Frontal cortex (tissue), 3 donors: ENCODE measurements at regions not wholly inside any gene's neighbourhood (a gene's known extent, or its start where the extent isn't known, plus 50 kb on each side); places are given as distances from the start of the nearest gene placed in this dataset.
"Not testable (repeated sequence)": the region's sequence is repeated elsewhere in the genome, so short reads cannot be mapped to it uniquely, and the experiment has no call there.

ENCODE experiments used
- DNase-seq, 2 donors: peaks; one replicate each; pipeline ENCODE4 v3.0.0; 2012; ENCODE audit warnings: low spot score in 2 of 2
- FAIRE-seq: peaks from 2 replicates; lab custom pipeline; 2012; peaks lifted over from hg19 to GRCh38; lab: Jason Lieb, UNC
- donor health status: control.
- donor health status: control.
- donor health status: control.

DNA sequence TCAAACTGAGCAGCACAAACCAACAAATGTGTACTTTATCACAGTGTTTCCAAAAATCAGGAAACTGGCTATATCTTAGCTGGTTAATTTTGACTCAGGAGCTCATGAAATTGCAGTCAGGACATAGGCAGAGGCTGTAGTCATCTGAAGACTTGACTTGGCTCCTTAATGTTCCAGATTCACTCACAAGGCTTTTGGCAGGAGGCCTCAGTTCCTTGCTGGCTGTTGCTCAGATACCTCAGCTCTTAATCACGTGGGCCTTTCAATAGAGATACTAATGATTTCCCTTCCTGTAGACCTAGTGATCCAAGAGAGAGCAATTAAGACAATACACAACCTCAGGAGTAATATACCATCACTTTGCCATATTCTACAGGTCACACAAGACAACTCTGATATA, 537.7 kb downstream of the BRINP3 start:
- FAIRE-seq (no peak), DNase-seq (no peak)

DNA sequence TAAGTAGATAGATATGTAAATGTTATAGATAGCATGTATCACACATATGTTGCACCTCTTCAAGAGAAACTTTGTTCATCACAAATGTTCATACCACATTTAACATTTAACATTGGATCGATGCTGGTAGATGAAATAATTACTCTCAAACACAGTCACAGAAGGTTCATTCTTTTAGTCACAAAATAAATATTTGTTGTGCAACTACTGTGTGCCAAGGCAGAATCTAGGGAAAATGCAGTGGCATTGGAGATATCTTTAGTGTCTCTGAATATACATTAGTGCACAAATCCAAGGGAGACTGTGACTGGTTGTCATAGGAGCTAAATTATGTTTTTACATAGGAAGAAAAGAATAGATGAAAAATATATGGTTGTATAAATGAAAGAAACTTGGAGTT, 535.7 kb downstream of the BRINP3 start:
- FAIRE-seq (no peak), DNase-seq (no peak)

DNA sequence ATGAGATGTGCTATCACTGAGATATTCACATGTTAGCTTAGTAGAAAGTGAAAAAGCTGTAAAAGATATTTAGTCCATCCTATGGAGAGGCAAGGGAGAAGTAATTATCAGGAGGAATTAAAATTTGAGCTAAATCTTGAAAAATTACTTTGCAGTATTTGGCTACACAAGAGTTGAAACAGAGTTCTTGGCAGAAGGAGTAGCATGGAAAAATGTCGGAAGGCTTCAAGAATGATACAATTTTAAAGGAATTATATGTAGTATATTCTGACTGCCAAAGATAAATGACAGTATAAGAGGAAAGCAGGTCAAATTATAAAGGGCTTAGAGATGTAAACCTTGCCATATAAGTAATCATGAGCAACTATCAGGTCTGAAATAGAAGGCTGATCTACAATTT, 518.9 kb downstream of the BRINP3 start:
- DNase-seq (no peak), FAIRE-seq (no peak)

DNA sequence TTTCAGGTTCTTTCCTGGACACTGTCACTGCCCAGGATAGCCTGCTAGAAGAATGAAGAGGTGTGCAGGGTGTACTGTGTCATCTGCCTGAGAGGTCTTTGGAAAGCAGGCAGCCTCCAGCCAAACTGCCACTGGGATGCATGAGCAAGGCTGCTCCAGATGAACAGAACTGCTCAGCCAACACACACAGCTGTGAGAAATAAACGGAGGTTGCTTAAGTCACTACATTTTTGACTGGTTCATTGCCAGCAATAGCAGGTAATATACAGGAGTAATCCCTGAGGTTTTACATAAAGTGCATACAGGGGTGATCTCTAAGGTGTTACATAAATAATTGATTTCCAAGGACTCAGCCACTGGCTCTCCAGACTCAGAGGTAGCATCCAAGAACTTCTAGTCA, 516.9 kb downstream of the BRINP3 start:
- FAIRE-seq (no peak), DNase-seq (no peak)

DNA sequence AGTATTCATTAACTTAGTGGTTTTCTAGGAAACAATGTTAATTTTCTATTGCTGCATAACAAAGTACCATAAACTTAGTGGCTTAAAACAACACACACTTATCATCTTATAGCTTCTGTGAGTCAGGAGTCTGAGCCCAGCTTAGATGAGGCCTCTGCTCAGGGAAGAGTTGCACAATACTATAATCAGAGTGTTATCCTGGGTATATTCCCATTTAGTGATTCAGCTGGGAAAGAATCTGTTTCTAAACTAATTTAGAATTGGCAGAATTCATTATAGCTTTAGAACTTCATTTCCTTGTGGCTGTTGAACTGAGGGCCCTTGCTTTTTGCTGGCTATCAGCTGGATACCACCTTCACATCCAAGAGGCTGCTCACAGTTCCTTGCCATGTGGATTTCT, 515.5 kb downstream of the BRINP3 start:
- DNase-seq: no peak
- no peak for FAIRE-seq

DNA sequence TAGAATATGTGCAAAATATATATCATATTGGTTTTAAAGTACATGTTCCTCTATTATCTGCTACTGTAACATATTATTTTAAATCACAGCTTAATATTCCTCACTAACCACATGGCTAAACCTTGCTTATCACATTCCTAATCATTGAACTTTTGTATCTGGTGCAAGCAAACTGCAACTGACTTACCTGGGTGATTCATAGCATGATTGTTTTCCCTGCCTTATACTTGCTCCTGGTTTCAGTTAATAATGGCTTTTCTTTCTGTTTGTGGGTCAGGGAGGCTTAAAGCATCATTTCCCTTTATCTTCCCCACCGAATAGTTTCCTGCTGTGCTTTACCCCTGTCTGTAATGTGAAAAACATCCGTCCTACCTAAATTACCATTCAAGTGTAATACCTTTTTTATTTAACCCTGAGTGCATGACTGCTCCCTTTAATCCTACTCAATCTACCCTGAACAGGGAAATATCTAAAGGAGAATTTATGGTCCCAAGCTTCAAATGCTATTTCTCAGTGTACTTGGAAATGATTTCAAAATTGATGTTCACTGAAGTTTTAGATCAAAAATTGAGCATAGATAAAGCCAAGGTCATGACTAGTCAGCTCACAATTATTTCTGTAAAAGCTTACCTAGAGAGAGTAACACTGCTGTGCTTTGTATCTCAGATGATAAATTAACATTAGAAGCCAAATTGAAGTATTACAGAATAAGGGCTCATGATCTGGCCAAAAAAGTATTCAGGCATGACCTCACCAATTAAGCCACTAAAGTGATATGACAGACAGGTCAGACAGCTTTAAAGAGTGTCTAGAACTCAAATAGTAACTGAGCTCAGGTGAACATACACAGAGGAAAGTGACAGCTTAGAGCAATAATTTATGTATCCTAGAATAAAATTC, 507.1 kb downstream of the BRINP3 start:
- no peak for FAIRE-seq
- no peak for DNase-seq

DNA sequence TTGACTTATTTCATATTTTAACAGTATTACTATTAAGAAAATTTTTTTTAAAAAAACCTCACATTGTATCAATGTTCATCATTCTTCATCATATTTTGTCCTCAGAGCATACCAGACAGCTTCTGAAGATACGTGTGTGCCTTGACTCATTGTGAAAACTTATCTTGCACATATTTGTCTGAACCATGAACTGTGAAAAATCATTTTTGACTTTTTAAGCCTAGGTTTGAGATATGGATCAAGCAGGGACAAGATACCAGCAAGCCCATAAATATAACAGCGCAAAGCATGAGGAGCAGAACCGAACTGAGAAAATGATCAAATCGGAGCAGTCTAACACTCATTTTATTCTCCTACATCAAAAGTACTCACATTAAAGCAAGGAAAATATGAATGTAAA, 506.0 kb downstream of the BRINP3 start:
- no peak for FAIRE-seq

DNA sequence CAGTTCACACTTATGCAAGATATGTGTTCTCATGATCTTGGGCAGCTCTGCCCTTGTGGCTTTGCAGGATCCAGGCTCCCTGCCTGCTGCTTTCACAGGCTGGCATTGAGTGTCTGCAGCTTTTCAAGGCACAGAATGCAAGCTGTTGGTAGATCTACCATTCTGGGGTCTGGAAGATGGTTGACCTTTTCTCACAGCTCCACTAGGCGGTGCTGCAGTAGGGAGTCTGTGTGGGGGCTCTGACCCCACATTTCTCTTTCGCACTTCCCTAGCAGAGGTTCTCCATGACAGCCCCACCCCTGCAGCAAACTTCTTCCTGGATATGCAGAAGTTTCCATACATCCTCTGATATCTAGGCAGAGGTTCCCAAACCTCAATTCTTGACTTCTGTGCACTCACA, 500.5 kb downstream of the BRINP3 start:
- DNase-seq: no peak
- no peak for FAIRE-seq

More for the DNA sequence above, 506.0 kb downstream of the BRINP3 start:
- DNase-seq: no peak

DNA sequence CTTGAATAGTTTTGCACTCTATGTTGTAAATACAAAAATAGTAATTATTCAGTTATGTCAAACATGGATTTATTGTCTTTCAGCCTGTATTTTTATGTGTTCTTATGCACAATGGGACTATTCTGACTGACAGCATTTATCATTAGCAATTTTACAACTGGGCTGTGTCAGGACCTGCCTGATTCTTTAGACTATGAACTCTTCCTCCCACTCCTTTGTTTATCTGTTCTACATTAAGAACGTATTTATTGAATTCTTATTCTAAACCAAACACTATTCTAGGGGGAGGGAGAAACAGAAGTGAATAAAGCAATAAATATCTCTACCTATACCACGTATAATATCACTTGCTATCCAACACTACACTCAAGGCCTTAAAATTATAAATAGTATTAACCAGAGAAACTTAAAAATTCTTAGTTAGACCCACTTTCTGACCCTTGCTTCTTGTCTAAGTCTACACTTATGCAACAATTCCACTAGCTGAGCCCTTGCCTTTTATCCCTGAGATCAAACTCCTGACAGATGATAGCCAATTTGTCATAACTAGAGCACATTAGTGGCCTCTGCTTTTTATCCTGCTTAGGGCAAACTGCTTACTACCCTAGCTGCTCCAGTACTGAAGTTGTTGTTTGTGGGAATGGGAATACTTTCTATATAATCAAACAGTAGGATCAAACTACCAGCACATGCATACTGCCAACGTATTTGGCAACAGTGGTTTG, 494.3 kb downstream of the BRINP3 start:
- DNase-seq: no peak
- no peak for FAIRE-seq

DNA sequence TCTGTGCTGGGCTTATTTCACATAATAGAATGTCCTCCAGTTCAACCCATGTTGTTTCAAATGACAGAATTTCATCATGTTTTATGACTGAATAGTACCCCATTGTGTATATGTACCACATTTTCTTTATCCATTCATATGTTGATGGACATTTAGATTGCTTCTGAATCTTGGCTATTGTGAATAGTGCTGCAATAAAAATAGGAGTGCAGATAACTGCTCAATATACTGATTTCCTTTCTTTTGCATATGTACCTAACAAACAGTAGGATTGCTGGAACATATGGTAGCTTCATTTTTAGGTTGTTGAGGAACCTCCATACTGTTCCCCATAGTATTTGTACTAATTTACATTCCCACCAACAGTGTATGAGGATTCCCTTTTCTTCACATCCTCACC, 491.1 kb downstream of the BRINP3 start:
- no peak for DNase-seq
- no peak for FAIRE-seq

DNA sequence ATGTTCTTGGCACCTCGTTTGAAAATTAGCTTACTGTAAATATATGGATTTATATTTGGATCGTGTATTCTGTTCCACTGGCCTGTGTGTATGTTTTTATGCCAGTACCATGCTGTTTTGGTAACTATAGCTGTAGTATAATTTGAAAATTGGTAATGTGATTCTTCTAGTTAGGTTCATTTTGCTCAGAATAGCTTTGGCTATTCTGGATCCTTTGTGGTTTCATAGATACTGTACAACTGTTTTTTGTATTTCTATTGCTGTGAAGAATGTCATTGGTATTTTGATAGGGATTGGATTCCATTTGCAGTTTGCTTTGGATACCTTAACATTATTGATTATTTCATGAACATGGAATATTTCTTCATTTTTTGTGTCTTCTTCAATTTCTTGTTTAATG, 490.2 kb downstream of the BRINP3 start:
- FAIRE-seq: no peak

DNA sequence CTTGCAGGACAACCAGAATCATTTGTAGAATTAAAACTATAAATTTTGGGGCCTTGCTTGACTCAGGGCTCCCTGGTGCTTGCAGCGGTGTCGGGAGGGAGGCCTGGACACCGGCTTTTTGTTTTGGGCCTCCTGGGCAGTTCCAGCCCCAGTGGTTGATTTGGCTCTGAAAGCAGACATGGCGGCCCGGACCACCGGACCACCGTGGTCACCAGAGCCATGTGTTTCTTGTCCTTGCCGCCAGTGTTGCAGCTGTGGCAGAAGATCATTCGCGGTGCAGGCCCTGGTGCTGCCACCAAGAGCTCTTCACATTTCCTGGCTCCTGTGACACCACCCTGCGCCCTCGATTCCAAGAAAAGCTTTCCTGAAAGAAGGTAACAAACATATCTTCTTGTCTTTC, 484.8 kb downstream of the BRINP3 start:
- FAIRE-seq (no peak), DNase-seq (no peak)

More for the DNA sequence above, 490.2 kb downstream of the BRINP3 start:
- no peak for DNase-seq

DNA sequence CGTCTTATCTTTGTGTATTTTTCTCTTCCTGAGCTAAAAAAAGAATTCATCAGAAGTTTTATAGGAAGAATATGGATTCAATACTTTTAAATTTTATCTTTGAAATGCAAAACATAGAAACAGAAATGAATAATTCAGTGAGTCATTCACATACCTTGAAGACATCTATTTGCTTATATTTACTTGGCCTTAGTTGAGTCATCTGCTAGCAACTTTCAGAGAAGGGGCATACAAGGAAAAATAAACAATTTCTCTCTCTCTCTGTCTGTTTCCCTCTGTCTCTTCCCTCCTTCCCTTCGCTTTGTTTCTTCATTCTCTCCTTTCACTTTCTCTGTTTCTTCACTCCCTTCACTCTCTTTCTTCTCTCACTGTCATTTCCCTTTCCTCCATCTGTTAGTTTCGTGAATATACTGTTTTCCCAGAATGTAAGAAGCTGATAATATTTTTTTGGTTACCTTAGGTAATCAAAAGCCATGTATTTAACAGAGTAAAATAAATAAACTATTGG, 477.2 kb downstream of the BRINP3 start:
- no peak for FAIRE-seq

DNA sequence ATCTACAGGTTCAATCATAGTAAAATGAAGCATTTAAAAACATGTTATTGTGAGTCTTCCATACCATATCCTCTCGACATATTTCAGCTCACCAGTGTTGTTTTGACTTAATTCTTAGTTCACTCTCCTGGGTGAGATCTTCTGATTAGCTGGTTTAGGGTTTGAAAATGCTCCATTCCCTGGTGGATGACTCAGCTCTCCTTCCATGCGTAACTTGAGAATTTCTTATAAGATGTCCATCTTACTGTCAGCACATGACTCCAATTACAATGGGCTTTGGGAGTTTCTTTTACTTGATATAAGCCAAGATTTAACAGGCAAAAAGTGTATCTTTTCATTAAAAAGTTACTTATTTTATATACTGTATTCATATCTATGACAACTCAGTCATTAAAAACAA, 476.5 kb downstream of the BRINP3 start:
- DNase-seq (no peak), FAIRE-seq (no peak)

More for the DNA sequence above, 477.2 kb downstream of the BRINP3 start:
- DNase-seq: no peak

DNA sequence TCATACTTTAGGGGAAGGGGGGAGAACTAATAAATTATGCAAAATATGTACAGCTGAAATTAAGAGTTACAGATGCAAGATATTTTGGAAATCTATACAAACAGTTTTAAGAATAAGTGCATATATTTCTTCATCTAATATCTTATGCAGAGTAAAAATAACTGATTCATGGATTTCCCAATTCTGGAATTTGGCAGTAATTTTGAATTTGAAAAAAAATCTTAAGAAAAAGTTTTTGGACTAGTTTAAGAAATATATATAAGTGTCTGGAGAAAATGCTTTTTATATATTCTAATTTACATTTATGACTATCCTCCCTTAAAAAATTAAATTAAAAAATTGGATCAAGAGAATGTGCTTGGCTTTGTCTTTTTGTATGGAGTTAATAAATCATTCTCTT, 474.3 kb downstream of the BRINP3 start:
- DNase-seq (no peak), FAIRE-seq (no peak)

DNA sequence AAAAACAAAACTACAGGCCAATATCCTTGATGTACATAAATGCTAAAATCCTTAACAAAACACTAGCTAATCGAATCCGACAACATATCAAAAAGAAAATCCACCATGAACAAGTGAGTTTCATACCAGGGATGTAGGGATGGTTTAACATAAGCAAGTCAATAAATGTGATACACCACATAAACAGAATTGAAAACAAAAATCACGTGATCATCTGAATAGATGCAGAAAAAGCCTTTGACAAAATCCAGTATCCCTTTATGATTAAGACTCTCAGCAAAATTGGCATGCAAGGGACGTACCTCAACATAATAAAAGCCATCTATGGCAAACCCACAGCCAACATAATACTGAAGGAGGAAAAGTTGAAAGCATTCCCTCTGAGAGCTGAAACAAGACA, 466.1 kb downstream of the BRINP3 start:
- no peak for FAIRE-seq

DNA sequence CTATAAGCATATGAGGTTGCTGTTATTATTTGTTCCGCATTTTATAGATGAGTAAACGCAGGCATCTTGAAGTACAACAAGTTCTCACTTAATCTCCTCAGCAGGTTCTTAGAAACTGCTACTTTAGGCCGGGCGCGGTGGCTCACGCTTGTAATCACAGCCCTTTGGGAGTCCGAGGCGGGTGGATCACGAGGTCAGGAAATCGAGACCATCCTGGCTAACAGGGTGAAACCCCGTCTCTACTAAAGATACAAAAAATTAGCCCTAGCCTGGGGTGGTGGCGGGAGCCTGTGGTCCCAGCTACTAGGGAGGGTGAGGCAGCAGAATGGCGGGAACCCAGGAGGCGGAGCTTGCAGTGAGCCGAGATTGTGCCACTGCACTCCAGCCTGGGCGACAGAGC, 458.5 kb downstream of the BRINP3 start:
- FAIRE-seq, DNase-seq: not testable (repeated sequence)

More for the DNA sequence above, 466.1 kb downstream of the BRINP3 start:
- no peak for DNase-seq

DNA sequence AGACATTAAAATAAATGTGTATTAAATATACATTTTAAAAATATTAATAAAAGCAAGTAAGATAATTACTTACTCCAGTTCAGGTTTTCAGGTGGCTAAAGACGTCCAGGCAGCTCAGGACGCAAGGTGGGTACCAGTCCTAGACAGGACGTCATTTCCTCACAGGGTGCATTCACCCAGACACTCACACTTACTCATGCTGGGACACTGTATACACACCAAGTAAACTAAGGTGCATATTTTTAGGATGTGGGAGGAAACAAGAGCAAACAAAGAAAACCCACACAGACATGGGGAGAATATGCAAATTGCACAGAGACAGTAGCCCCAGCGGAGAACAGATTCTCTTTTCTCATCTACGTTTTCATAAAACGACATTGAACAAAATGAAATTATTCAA, 457.9 kb downstream of the BRINP3 start:
- FAIRE-seq: no peak
- DNase-seq: no peak

DNA sequence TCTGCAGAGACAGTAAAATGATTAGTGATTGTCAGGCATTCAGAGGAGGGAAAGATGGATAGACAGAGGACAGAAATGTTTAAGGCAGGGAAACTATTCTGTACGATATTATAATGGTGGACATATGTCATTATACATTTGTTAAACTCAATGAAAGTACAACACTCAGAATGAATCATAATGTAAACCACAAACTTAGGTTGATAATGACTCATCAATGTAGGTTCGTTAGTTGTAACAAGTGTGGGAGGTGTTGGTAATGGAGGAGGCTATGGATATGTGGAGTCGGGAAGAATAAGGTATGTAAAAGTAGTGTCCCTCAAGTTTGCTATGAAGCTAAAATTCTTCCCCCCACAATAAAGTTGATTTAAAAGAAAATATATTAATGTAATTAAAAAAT, 455.0 kb downstream of the BRINP3 start:
- FAIRE-seq (no peak), DNase-seq (no peak)

DNA sequence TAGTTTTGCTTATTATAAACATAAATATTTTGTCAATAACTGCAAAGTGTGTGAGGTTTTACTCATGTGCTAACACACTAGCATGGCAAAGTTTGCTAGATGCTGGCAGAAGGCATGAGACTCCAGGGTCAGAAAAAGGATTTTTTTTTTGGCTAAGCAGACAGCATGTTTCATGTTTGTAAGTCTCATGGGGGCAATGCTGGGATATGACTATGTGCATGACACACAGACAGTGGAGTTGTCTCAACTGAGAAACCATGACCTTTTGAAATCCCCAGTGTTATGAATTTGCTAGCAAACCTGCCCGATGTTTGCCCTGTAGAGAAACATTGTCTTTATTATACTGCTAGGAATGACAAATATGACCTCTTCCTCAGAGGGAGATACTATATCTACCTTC, 448.2 kb downstream of the BRINP3 start:
- FAIRE-seq (no peak), DNase-seq (no peak)

DNA sequence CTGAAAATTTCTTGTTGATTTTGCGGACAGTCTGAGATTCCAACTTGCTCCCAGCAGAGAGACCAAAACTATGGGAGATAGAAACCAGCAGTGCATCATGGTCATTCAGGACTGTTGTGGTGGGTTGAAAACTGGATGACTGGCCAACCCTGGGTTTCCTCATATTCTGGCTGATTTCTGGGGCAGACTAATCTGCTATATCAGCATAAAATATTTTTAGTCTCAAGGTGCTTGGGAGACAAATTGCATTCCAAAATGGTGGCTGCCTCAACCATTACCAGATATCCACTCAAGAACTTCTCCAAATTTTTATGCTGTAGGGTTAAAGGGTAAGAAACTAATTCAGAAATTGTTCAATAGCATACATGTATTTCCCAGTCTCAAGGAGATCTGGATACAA, 434.0 kb downstream of the BRINP3 start:
- FAIRE-seq (no peak), DNase-seq (no peak)
